Activated CD8-positive, alpha-beta T cell treated with anti-CD3 and anti-CD28 coated beads for 36 hours (primary cell): ENCODE measurements at regions not wholly inside any gene's neighbourhood (a gene's known extent, or its start where the extent isn't known, plus 50 kb on each side); places are given as distances from the start of the nearest gene placed in this dataset.

Source experiments
- ATAC-seq: fragments of 200-7000 bp; cut with Tn5 transposase; one replicate; pipeline ENCODE4 v1.10.0; 2021; ENCODE audit warnings: mild to moderate bottlenecking, moderate library complexity
- CTCF ChIA-PET: fragments of 350-600 bp; sonication (Branson Sonifier 250); formaldehyde crosslinking; loops from one replicate; lab custom pipeline; 2021; ENCODE audit warnings: antibody characterized with exemption; lab: Charles Lee
- POLR2A ChIA-PET: fragments of 350-600 bp; sonication (Branson Sonifier 250); formaldehyde crosslinking; loops from one replicate; lab custom pipeline; 2021; ENCODE audit warnings: antibody characterized with exemption; lab: Charles Lee
- DNase-seq: peaks from one replicate; pipeline ENCODE4 v3.0.0-alpha.2; 2020
- H3K27ac Mint-ChIP-seq: one replicate; pipeline ENCODE4 v1.8.0; 2021; ENCODE audit warnings: mild to moderate bottlenecking, mixed read lengths
- H3K27me3 Mint-ChIP-seq: one replicate; pipeline ENCODE4 v1.8.0; 2021; ENCODE audit warnings: mixed read lengths
- H3K36me3 Mint-ChIP-seq: one replicate; pipeline ENCODE4 v1.8.0; 2021; ENCODE audit warnings: low read depth, mixed read lengths
- H3K4me1 Mint-ChIP-seq: one replicate; pipeline ENCODE4 v1.8.0; 2021; ENCODE audit warnings: low read depth, mixed read lengths
- H3K4me3 Mint-ChIP-seq: one replicate; pipeline ENCODE4 v1.8.0; 2021; ENCODE audit warnings: mild to moderate bottlenecking, moderate library complexity, mixed read lengths
- H3K9me3 Mint-ChIP-seq: one replicate; pipeline ENCODE4 v1.8.0; 2021; ENCODE audit warnings: mixed read lengths
- intact Hi-C: fragments of 100-400 bp; cut with micrococcal nuclease; formaldehyde crosslinking; loops from one replicate; pipeline ENCODE4 v1.10.0; 2022
- TF ChIP-seq, protein P1 (sequence below): fragments of 200-600 bp; IDR thresholded peaks from one replicate; pipeline ENCODE4 v1.8.0; 2022; ENCODE audit warnings: antibody characterized with exemption, mild to moderate bottlenecking

GRCh38 chr12:65586796-65587195, 237.5 kb upstream of the HMGA2 start:
- ChIA-PET POLR2A (no interaction called here), CTCF (no interaction called here)
- TF ChIP-seq, protein P1, sequence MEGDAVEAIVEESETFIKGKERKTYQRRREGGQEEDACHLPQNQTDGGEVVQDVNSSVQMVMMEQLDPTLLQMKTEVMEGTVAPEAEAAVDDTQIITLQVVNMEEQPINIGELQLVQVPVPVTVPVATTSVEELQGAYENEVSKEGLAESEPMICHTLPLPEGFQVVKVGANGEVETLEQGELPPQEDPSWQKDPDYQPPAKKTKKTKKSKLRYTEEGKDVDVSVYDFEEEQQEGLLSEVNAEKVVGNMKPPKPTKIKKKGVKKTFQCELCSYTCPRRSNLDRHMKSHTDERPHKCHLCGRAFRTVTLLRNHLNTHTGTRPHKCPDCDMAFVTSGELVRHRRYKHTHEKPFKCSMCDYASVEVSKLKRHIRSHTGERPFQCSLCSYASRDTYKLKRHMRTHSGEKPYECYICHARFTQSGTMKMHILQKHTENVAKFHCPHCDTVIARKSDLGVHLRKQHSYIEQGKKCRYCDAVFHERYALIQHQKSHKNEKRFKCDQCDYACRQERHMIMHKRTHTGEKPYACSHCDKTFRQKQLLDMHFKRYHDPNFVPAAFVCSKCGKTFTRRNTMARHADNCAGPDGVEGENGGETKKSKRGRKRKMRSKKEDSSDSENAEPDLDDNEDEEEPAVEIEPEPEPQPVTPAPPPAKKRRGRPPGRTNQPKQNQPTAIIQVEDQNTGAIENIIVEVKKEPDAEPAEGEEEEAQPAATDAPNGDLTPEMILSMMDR, result no peak
- H3K27me3 Mint-ChIP-seq, result no peaks in the 10 kb centered on the region
- H3K27ac Mint-ChIP-seq, result no peak overlapping the region
- no peak overlapping the region for H3K4me3 Mint-ChIP-seq
- intact Hi-C loops, result no loop called here
- H3K9me3 Mint-ChIP-seq, result no peaks in the 10 kb centered on the region
- ATAC-seq (no peak), DNase-seq (no peak)
- no peaks in the 10 kb centered on the region for H3K4me1 Mint-ChIP-seq
- no peaks in the 10 kb centered on the region for H3K36me3 Mint-ChIP-seq

DNA sequence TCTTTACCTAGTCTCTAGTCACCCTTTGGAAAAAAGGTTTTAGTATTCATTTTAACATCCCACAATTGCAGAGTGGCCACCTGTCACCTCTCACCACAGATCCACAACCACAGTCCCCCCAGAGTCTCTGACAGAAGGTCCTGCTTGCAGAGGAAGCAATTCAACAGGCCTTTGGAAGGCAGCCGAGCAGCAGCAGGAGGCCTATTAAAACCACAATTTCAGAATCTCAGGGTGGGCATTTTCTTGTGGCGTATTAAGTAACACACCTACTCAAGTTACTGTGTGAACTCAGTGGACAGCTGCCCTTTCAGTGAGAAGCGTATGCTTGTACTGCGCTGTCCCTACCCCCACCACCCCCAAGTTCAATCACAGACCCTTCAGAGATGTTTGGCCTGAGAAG, 234.0 kb upstream of the HMGA2 start:
- TF ChIP-seq, protein P1, result no peak
- DNase-seq (no peak), ATAC-seq (no peak)
- no peak overlapping the region for H3K4me3 Mint-ChIP-seq
- POLR2A ChIA-PET, result no interaction called here
- CTCF ChIA-PET, result no interaction called here
- no peaks in the 10 kb centered on the region for H3K4me1 Mint-ChIP-seq
- no peaks in the 10 kb centered on the region for H3K36me3 Mint-ChIP-seq
- peaks cover 6% of the 10 kb centered on the region for H3K27me3 Mint-ChIP-seq
- no peak overlapping the region for H3K27ac Mint-ChIP-seq
- H3K9me3 Mint-ChIP-seq, result no peaks in the 10 kb centered on the region
- intact Hi-C loops, result no loop called here

- intact Hi-C loops, result no loop called here
- CTCF ChIA-PET, result no interaction called here
- Mint-ChIP-seq H3K27me3 (peaks cover 9% of the 10 kb centered on the region), H3K9me3 (no peaks in the 10 kb centered on the region), H3K27ac (no peak overlapping the region), H3K4me3 (no peak overlapping the region), H3K36me3 (no peaks in the 10 kb centered on the region), H3K4me1 (no peaks in the 10 kb centered on the region)
- ATAC-seq (no peak), DNase-seq (no peak)
- POLR2A ChIA-PET, result no interaction called here
- TF ChIP-seq, protein P1, result no peak
Observed at GRCh38 chr12:65592416-65592815, 231.9 kb upstream of the HMGA2 start.

- H3K4me3 Mint-ChIP-seq, result no peak overlapping the region
- H3K36me3 Mint-ChIP-seq, result no peaks in the 10 kb centered on the region
- no peak overlapping the region for H3K27ac Mint-ChIP-seq
- peaks cover 9% of the 10 kb centered on the region for H3K27me3 Mint-ChIP-seq
- no peaks in the 10 kb centered on the region for H3K9me3 Mint-ChIP-seq
- ATAC-seq, result no peak
- intact Hi-C loops, result no loop called here
- POLR2A ChIA-PET, result no interaction called here
- DNase-seq, result no peak
- TF ChIP-seq, protein P1, result no peak
- no peaks in the 10 kb centered on the region for H3K4me1 Mint-ChIP-seq
- CTCF ChIA-PET, result no interaction called here
Observed at GRCh38 chr12:65593239-65593701, 231.0 kb upstream of the HMGA2 start.

DNA sequence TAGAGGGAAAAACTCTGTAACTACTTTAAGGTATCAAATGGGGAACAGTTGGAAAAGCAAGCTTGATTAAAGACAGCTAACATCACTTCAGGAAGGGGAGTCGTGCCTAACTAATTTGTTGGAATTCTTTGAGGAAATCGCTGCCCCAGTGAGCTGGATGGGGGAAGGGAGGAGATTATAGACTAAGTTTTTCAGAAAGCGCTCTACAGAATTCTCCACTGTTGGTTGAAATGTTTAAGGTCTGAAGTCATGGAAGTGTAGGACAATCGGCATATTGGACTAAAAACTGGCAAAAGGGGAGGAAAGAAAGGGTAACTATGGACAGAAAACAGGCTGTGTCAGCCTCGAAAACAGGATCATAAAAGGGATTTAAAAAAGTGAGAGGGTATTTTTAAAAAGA, 229.9 kb upstream of the HMGA2 start:
- CTCF ChIA-PET, result interaction anchor here (1.4 kb wide), 1 partner anchor 8 kb away, joined by 3 read pairs; no protein-coding TSS in a partner anchor

More for the DNA sequence above, 229.9 kb upstream of the HMGA2 start:
- no peak for ATAC-seq
- intact Hi-C loops, result no loop called here
- TF ChIP-seq, protein P1, result no peak
- Mint-ChIP-seq H3K9me3 (no peaks in the 10 kb centered on the region), H3K4me3 (no peak overlapping the region), H3K36me3 (no peaks in the 10 kb centered on the region), H3K27ac (no peak overlapping the region), H3K4me1 (no peaks in the 10 kb centered on the region), H3K27me3 (peaks cover 11% of the 10 kb centered on the region)
- no peak for DNase-seq
- POLR2A ChIA-PET, result no interaction called here
